ENCODE measurements at regions not wholly inside any gene's neighbourhood (a gene's known extent, or its start where the extent isn't known, plus 50 kb on each side); places are given as distances from the start of the nearest gene placed in this dataset.

DNA sequence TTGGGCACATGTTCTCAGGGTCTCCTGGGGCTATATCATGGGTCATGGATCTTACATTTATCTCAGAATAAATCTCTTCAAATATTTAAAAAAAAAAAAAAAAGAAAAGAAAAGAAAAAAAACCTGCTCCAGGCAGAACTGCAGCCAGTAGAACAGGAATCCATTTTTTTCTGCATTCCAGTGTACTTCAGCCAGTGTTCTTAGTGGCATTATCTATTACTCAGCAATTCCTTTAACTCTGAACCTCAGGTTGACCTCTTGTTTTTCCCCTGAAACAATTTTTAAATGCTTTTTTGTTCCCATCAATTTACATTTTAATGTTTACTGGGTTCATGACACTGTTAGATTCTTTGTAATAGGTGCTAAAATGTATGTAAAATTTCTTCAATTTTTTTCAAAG lies 66.7 kb upstream of the STXBP6 start:
- TF ChIP-seq CTCF (IDR thresholded peaks at IDR 0.05) (no peak), POLR2A (IDR thresholded peaks at IDR 0.05) (no peak), POLR2AphosphoS5 (IDR thresholded peaks at IDR 0.05) (no peak)

Measured in breast epithelium (tissue), 3 donors.